ENCODE measurements at regions not wholly inside any gene's neighbourhood (a gene's known extent, or its start where the extent isn't known, plus 50 kb on each side); places are given as distances from the start of the nearest gene placed in this dataset.

DNA sequence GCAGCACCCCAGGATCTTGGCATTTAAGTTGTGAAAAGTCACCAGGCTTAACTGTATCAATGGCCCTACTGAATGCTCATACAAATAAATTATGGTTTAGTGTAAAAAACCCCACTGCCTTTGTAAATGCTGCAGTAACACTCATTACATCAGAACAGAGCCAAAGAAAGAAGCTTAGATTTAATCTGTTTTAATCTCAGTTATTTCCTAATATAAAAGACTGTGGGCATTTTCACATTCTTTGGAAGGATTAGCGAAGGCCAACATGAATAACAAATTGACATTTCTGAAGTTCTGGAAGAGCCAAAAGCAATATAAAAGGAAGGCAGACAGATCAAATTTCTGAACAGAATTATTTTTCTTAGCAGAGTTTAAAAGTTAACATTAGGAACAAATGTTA, 140.0 kb upstream of the HCCS start:
- no peaks in the 10 kb centered on the region for H3K4me1 ChIP-seq
- WGBS, 2 donors: 87 to 94% methylated on average over 1 of the region's 1 CpG

GRCh38 chrX:10971759-10972158, 139.4 kb upstream of the HCCS start:
- DNase-seq: no peak
- no peaks in the 10 kb centered on the region for H3K9me3 ChIP-seq
- WGBS, 2 donors: 67 to 95% methylated on average over 1 of the region's 1 CpG
- TF ChIP-seq POLR2A (IDR thresholded peaks at IDR 0.05) (no peak), POLR2AphosphoS5 (IDR thresholded peaks at IDR 0.05) (no peak), EP300 (IDR thresholded peaks at IDR 0.05) (no peak)
- TF ChIP-seq, protein P1, sequence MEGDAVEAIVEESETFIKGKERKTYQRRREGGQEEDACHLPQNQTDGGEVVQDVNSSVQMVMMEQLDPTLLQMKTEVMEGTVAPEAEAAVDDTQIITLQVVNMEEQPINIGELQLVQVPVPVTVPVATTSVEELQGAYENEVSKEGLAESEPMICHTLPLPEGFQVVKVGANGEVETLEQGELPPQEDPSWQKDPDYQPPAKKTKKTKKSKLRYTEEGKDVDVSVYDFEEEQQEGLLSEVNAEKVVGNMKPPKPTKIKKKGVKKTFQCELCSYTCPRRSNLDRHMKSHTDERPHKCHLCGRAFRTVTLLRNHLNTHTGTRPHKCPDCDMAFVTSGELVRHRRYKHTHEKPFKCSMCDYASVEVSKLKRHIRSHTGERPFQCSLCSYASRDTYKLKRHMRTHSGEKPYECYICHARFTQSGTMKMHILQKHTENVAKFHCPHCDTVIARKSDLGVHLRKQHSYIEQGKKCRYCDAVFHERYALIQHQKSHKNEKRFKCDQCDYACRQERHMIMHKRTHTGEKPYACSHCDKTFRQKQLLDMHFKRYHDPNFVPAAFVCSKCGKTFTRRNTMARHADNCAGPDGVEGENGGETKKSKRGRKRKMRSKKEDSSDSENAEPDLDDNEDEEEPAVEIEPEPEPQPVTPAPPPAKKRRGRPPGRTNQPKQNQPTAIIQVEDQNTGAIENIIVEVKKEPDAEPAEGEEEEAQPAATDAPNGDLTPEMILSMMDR (IDR thresholded peaks at IDR 0.05): no peak
- no peaks in the 10 kb centered on the region for H3K36me3 ChIP-seq
- intact Hi-C loops (cut with DNase I): no loop called here
- no peak overlapping the region for H3K27ac ChIP-seq
- no peak overlapping the region for H3K4me3 ChIP-seq
- H3K27me3 ChIP-seq: no peaks in the 10 kb centered on the region
- H3K4me1 ChIP-seq: no peaks in the 10 kb centered on the region

More for the DNA sequence above, 140.0 kb upstream of the HCCS start:
- no peak for TF ChIP-seq EP300 (IDR thresholded peaks at IDR 0.05)
- no peak for TF ChIP-seq POLR2A (IDR thresholded peaks at IDR 0.05)
- TF ChIP-seq, protein P1 (IDR thresholded peaks at IDR 0.05): no peak
- no peak for TF ChIP-seq POLR2AphosphoS5 (IDR thresholded peaks at IDR 0.05)
- Histone ChIP-seq H3K36me3 (no peaks in the 10 kb centered on the region), H3K27ac (no peak overlapping the region), H3K27me3 (no peaks in the 10 kb centered on the region), H3K9me3 (no peaks in the 10 kb centered on the region), H3K4me3 (no peak overlapping the region)
- no peak for DNase-seq
- intact Hi-C loops (cut with DNase I): no loop called here

GRCh38 chrX:10972706-10973105, 138.4 kb upstream of the HCCS start:
- H3K4me1 ChIP-seq: no peaks in the 10 kb centered on the region
- H3K4me3 ChIP-seq: no peak overlapping the region
- TF ChIP-seq, protein P1 (IDR thresholded peaks at IDR 0.05): no peak
- TF ChIP-seq POLR2AphosphoS5 (IDR thresholded peaks at IDR 0.05) (no peak), EP300 (IDR thresholded peaks at IDR 0.05) (no peak), POLR2A (IDR thresholded peaks at IDR 0.05) (no peak)
- H3K9me3 ChIP-seq: no peaks in the 10 kb centered on the region
- no peaks in the 10 kb centered on the region for H3K27me3 ChIP-seq
- intact Hi-C loops (cut with DNase I): no loop called here
- no peak for DNase-seq
- H3K36me3 ChIP-seq: no peaks in the 10 kb centered on the region
- WGBS, 2 donors: 70 to 89% methylated on average over 2 of the region's 2 CpGs
- H3K27ac ChIP-seq: no peak overlapping the region

DNA sequence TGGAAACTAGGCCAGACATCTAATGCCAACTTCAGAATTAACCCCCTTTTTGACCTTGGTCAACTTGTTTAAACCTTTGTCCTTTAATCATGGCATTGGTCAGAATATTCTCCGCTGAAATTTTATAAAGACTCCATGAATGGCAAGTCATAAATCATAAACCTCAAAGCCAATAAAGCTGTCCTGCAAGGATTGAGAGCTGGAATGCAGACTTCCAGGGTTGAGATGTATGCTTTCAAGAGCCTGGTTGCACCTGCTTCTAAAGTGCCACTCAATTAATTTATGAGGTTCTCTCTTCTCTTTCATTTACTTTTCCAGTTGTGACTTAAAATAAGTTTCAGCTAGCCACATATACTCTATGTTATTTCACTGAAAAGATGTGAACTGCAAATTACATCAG, 136.2 kb upstream of the HCCS start:
- Histone ChIP-seq H3K27ac (no peak overlapping the region), H3K27me3 (no peaks in the 10 kb centered on the region), H3K4me1 (no peaks in the 10 kb centered on the region), H3K9me3 (no peaks in the 10 kb centered on the region), H3K36me3 (no peaks in the 10 kb centered on the region), H3K4me3 (no peak overlapping the region)
- no peak for TF ChIP-seq POLR2AphosphoS5 (IDR thresholded peaks at IDR 0.05)
- TF ChIP-seq, protein P1 (IDR thresholded peaks at IDR 0.05): no peak
- no peak for TF ChIP-seq EP300 (IDR thresholded peaks at IDR 0.05)
- TF ChIP-seq POLR2A (IDR thresholded peaks at IDR 0.05): no peak
- DNase-seq: no peak
- WGBS, 2 donors: 34 to 39% methylated on average over 1 of the region's 1 CpG
- intact Hi-C loops (cut with DNase I): no loop called here

- 93 to 96% methylated on average over 1 of the region's 1 CpG for WGBS, 2 donors
- no peak overlapping the region for H3K4me3 ChIP-seq
- no peak for DNase-seq
These were observed 131.2 kb upstream of the HCCS start for GRCh38 chrX:10979956-10980355.

More at GRCh38 chrX:10979956-10980355, 131.2 kb upstream of the HCCS start:
- Histone ChIP-seq H3K36me3 (no peaks in the 10 kb centered on the region), H3K9me3 (no peaks in the 10 kb centered on the region), H3K27me3 (no peaks in the 10 kb centered on the region), H3K27ac (no peak overlapping the region), H3K4me1 (no peaks in the 10 kb centered on the region)
- TF ChIP-seq POLR2AphosphoS5 (IDR thresholded peaks at IDR 0.05): no peak
- TF ChIP-seq, protein P1 (IDR thresholded peaks at IDR 0.05): no peak
- no peak for TF ChIP-seq POLR2A (IDR thresholded peaks at IDR 0.05)
- no peak for TF ChIP-seq EP300 (IDR thresholded peaks at IDR 0.05)
- intact Hi-C loops (cut with DNase I): no loop called here
